ENCODE measurements at regions not wholly inside any gene's neighbourhood (a gene's known extent, or its start where the extent isn't known, plus 50 kb on each side); places are given as distances from the start of the nearest gene placed in this dataset.

DNA sequence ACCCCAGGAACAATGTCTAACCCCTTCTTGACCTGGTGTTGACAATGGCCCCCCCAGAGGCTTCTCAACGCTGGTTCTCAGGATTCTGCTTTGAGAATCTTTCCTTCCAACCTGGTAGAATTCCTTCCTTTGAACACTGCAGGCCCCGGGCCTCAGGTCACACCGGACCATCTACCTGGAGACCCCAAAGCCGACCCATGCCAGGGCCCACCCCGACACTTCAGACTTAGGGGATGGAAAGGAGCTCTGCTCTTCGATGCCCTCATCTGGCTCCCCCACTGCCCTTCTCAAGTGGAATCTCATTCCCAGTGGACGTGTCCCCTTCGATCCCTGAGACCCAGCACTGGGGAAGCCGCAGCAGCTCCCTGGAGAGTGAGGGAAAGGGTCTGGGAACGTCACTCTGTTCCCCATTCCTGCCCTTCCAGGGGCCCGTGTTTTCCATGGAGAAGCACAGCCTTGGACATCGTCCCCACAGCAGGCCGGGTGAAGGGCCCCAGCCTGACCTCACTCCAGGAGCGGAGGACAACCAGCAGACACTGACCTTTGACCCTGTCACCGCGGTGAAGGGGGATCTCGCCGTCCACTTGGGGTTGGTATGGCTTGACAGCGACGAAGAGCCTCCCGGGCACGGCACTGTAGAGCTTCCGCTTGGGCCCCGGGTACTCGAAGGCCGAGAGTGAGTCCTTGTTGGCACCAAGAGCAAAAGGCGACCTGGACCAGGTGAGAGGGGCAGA lies 408.3 kb downstream of the CTTN start:
- Histone ChIP-seq H3K36me3 (no peaks in the 10 kb centered on the region), H3K4me1 (no peaks in the 10 kb centered on the region), H3K27ac (no peak overlapping the region), H3K9me3 (no peaks in the 10 kb centered on the region), H3K27me3 (no peaks in the 10 kb centered on the region), H3K4me3 (no peak overlapping the region)
- DNase-seq (ENCODE audit: low spot score): no peak
- TF ChIP-seq CTCF (IDR thresholded peaks at IDR 0.05): no peak

DNA sequence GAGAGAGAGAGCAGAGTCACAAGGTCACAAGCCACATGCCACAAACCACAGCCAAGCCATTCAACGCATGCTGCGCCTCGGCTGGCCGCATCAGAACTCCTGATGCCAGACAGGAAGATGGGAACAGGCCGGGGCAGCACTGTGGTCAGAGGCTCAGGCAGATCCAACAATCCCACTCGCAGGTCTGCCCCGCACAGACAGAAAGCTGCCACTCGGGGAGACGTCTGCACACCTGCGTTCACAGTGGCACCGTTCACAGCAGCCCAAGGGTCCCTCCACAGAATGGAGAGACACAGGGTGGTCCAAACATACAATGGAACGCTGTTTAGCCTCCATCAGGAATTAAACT lies 408.8 kb downstream of the CTTN start:
- Histone ChIP-seq H3K9me3 (no peaks in the 10 kb centered on the region), H3K4me3 (no peak overlapping the region), H3K27ac (no peak overlapping the region), H3K27me3 (no peaks in the 10 kb centered on the region), H3K36me3 (no peaks in the 10 kb centered on the region), H3K4me1 (no peaks in the 10 kb centered on the region)
- TF ChIP-seq CTCF (IDR thresholded peaks at IDR 0.05): no peak
- no peak for DNase-seq (ENCODE audit: low spot score)

DNA sequence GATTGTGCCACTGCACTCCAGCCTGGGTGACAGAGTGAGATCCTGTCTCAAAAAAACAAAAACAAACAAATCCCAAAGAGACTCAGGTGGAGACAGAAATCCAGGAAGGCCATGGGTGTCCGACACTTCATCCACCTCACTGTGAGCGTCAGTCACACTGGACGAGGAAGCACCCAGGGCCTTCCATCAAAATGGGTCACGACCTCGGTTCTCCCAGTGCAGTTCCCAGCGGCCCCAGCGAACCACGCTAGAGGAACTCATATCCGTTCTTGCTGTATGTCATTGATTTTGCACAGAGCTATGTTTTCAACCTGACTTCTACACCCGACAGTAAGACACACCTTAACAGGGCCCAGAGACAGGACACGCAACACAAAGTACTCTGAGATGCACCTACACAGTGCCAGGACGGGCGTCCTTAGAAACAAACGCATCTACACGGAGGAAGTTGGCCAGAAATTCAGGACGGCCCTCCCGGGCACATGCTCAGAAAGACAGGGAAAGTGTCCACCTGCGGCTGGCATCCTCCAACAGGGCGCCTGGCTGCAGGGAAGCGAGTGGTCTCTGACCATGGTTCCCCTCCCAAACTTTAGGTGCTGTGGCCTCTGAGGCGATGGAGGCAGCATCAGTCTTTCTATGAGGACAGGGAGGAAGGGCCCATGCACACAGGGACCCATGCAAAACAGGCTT lies 410.5 kb downstream of the CTTN start:
- Histone ChIP-seq H3K27ac (no peak overlapping the region), H3K27me3 (no peaks in the 10 kb centered on the region), H3K4me3 (no peak overlapping the region), H3K36me3 (no peaks in the 10 kb centered on the region), H3K9me3 (no peaks in the 10 kb centered on the region), H3K4me1 (no peaks in the 10 kb centered on the region)
- no peak for DNase-seq (ENCODE audit: low spot score)
- TF ChIP-seq CTCF (IDR thresholded peaks at IDR 0.05): no peak

DNA sequence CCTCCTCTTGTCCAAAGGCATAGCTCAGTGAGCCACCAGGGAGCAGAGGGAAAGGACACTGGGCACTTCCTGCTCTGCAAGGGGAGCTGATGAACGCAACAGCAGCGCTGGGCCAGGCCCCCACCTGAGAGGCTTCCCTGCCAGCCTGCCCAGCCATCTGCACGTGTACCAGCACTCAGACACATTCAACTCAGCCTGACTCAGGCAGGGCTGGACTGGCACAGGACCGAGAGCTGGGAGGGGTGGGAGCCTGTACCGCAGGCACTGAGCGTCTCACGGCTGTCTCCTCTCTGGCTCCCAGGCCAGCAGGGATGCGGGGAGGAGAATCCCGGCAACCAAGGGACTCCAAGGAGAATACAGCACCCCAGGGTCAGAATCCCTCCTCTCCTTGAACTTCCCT lies 411.8 kb downstream of the CTTN start:
- Histone ChIP-seq H3K36me3 (no peaks in the 10 kb centered on the region), H3K27ac (no peak overlapping the region), H3K4me3 (no peak overlapping the region), H3K9me3 (no peaks in the 10 kb centered on the region), H3K4me1 (no peaks in the 10 kb centered on the region), H3K27me3 (no peaks in the 10 kb centered on the region)
- DNase-seq (ENCODE audit: low spot score): no peak
- TF ChIP-seq CTCF (IDR thresholded peaks at IDR 0.05): no peak

DNA sequence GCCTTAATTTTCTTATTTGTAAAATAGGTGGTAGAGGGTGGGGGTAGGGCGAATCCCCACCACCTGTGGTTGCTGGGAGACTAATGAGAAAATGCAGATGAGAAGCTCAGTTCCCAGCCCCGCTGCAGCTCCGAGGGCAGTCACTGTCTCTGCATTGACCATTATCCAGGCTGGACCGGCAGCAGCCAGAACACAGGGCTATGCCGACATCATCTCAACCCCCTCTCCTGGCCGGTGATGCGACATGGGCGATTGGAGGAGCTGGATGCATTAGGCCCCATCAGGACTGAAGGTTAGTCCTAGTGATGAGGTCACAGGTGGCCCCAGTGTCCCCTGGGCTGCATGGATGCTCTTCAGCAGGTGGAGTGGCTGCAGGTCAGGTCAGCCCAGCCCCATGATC lies 412.4 kb downstream of the CTTN start:
- Histone ChIP-seq H3K9me3 (no peaks in the 10 kb centered on the region), H3K27me3 (no peaks in the 10 kb centered on the region), H3K4me3 (no peak overlapping the region), H3K4me1 (no peaks in the 10 kb centered on the region), H3K27ac (no peak overlapping the region), H3K36me3 (no peaks in the 10 kb centered on the region)
- no peak for TF ChIP-seq CTCF (IDR thresholded peaks at IDR 0.05)
- no peak for DNase-seq (ENCODE audit: low spot score)

GRCh38 chr11:70811483-70811882 lies 413.2 kb downstream of the CTTN start:
- H3K9me3 ChIP-seq: no peaks in the 10 kb centered on the region
- H3K27ac ChIP-seq: no peak overlapping the region
- no peaks in the 10 kb centered on the region for H3K4me1 ChIP-seq
- DNase-seq (ENCODE audit: low spot score): no peak
- H3K36me3 ChIP-seq: no peaks in the 10 kb centered on the region
- no peak for TF ChIP-seq CTCF (IDR thresholded peaks at IDR 0.05)
- H3K27me3 ChIP-seq: no peaks in the 10 kb centered on the region
- no peak overlapping the region for H3K4me3 ChIP-seq

Data from right atrium auricular region (tissue), 2 donors.